Neural crest cell (in vitro differentiated cells): ENCODE measurements at regions not wholly inside any gene's neighbourhood (a gene's known extent, or its start where the extent isn't known, plus 50 kb on each side); places are given as distances from the start of the nearest gene placed in this dataset.

ENCODE experiments used
- DNase-seq: peaks from one replicate; pipeline ENCODE4 v3.0.0; 2021; ENCODE audit warnings: low read depth, mixed read lengths, low spot score
- H3K27ac Mint-ChIP-seq: one replicate; pipeline ENCODE4 v1.8.0; 2021; ENCODE audit warnings: mild to moderate bottlenecking, mixed read lengths; ENCODE audit not compliant: unreplicated experiment
- H3K27me3 Mint-ChIP-seq: 2 replicates; pipeline ENCODE4 v1.8.0; 2021; ENCODE audit warnings: low read depth, mild to moderate bottlenecking, mixed read lengths
- H3K36me3 Mint-ChIP-seq: 2 replicates; pipeline ENCODE4 v1.8.0; 2021; ENCODE audit warnings: low read depth, mild to moderate bottlenecking, mixed read lengths
- H3K4me1 Mint-ChIP-seq: 2 replicates; pipeline ENCODE4 v1.8.0; 2021; ENCODE audit warnings: mixed read lengths
- H3K4me3 Mint-ChIP-seq: one replicate; pipeline ENCODE4 v1.8.0; 2021; ENCODE audit warnings: mild to moderate bottlenecking, mixed read lengths
- H3K9me3 Mint-ChIP-seq: 2 replicates; pipeline ENCODE4 v1.8.0; 2021; ENCODE audit warnings: mixed read lengths
- TF ChIP-seq, protein P1 (sequence below): fragments of 200-600 bp; sonication (generic); conservative IDR thresholded peaks from 2 replicates; pipeline ENCODE4 v1.5.0; 2021; ENCODE audit warnings: antibody characterized with exemption, mild to moderate bottlenecking

GRCh38 chr9:135242049-135242396 lies 154.6 kb downstream of the OLFM1 start:
- Mint-ChIP-seq H3K36me3 (no peaks in the 10 kb centered on the region), H3K9me3 (no peaks in the 10 kb centered on the region), H3K27ac (no peak overlapping the region), H3K4me1 (peaks cover 3% of the 10 kb centered on the region), H3K27me3 (no peaks in the 10 kb centered on the region), H3K4me3 (no peak overlapping the region)
- no peak for DNase-seq
- TF ChIP-seq, protein P1, sequence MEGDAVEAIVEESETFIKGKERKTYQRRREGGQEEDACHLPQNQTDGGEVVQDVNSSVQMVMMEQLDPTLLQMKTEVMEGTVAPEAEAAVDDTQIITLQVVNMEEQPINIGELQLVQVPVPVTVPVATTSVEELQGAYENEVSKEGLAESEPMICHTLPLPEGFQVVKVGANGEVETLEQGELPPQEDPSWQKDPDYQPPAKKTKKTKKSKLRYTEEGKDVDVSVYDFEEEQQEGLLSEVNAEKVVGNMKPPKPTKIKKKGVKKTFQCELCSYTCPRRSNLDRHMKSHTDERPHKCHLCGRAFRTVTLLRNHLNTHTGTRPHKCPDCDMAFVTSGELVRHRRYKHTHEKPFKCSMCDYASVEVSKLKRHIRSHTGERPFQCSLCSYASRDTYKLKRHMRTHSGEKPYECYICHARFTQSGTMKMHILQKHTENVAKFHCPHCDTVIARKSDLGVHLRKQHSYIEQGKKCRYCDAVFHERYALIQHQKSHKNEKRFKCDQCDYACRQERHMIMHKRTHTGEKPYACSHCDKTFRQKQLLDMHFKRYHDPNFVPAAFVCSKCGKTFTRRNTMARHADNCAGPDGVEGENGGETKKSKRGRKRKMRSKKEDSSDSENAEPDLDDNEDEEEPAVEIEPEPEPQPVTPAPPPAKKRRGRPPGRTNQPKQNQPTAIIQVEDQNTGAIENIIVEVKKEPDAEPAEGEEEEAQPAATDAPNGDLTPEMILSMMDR: no peak

- no peak overlapping the region for H3K4me3 Mint-ChIP-seq
Observed at GRCh38 chr9:135242406-135242805, 154.9 kb downstream of the OLFM1 start.

GRCh38 chr9:135243201-135244190 lies 156.0 kb downstream of the OLFM1 start:
- Mint-ChIP-seq H3K36me3 (no peaks in the 10 kb centered on the region), H3K4me1 (peaks cover 3% of the 10 kb centered on the region), H3K27ac (no peak overlapping the region), H3K9me3 (no peaks in the 10 kb centered on the region), H3K4me3 (no peak overlapping the region), H3K27me3 (peaks cover 2% of the 10 kb centered on the region)
- no peak for DNase-seq
- TF ChIP-seq, protein P1: no peak

More at GRCh38 chr9:135242406-135242805, 154.9 kb downstream of the OLFM1 start:
- Mint-ChIP-seq H3K9me3 (no peaks in the 10 kb centered on the region), H3K36me3 (no peaks in the 10 kb centered on the region), H3K4me1 (peaks cover 3% of the 10 kb centered on the region), H3K27ac (no peak overlapping the region), H3K27me3 (peaks cover 2% of the 10 kb centered on the region)
- TF ChIP-seq, protein P1: no peak
- no peak for DNase-seq

- H3K27ac Mint-ChIP-seq: no peak overlapping the region
- H3K4me1 Mint-ChIP-seq: peaks cover 3% of the 10 kb centered on the region
- no peak overlapping the region for H3K4me3 Mint-ChIP-seq
- H3K9me3 Mint-ChIP-seq: no peaks in the 10 kb centered on the region
- H3K36me3 Mint-ChIP-seq: no peaks in the 10 kb centered on the region
- TF ChIP-seq, protein P1: no peak
- no peak for DNase-seq
- H3K27me3 Mint-ChIP-seq: peaks cover 2% of the 10 kb centered on the region
Observed at GRCh38 chr9:135244271-135245221, 157.1 kb downstream of the OLFM1 start.

GRCh38 chr9:135245482-135246247 lies 158.2 kb downstream of the OLFM1 start:
- Mint-ChIP-seq H3K4me3 (no peak overlapping the region), H3K27me3 (peaks cover 2% of the 10 kb centered on the region), H3K4me1 (peaks cover 3% of the 10 kb centered on the region), H3K27ac (no peak overlapping the region), H3K36me3 (no peaks in the 10 kb centered on the region), H3K9me3 (no peaks in the 10 kb centered on the region)
- DNase-seq: no peak
- TF ChIP-seq, protein P1: no peak
